ENCODE measurements at regions not wholly inside any gene's neighbourhood (a gene's known extent, or its start where the extent isn't known, plus 50 kb on each side); places are given as distances from the start of the nearest gene placed in this dataset.

DNA sequence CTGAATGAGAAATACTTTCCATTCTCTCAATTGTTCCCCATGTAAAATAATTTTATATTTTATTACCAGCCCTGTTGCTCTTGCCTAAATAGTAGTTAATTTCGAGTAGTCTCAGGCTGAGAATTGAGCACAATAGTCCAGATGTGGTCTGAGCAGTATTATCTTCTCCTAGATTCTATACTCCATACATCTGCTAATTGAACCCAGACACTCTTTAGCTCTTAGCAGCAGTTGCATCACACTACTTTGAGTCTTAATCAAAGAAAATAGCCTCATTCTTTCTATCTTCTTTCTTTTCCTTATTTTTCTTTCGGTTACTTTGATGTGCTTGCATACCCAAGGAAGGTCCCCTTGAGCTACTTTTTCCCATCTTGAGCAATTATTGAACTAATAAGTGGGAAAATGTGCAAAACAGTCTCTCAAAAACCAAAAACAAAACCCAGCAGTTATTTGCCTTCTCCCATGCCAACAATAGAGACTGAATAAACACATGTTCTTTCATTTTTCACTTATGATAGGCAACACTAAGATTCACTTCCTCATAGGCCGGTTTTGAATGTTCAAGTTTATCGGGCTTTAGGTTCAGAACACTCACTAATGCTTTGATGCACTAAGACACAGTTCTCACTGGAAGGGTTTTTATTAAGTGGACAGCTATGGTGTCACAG is 204.5 kb downstream of the POU4F1 start:
- TF ChIP-seq, protein P1, sequence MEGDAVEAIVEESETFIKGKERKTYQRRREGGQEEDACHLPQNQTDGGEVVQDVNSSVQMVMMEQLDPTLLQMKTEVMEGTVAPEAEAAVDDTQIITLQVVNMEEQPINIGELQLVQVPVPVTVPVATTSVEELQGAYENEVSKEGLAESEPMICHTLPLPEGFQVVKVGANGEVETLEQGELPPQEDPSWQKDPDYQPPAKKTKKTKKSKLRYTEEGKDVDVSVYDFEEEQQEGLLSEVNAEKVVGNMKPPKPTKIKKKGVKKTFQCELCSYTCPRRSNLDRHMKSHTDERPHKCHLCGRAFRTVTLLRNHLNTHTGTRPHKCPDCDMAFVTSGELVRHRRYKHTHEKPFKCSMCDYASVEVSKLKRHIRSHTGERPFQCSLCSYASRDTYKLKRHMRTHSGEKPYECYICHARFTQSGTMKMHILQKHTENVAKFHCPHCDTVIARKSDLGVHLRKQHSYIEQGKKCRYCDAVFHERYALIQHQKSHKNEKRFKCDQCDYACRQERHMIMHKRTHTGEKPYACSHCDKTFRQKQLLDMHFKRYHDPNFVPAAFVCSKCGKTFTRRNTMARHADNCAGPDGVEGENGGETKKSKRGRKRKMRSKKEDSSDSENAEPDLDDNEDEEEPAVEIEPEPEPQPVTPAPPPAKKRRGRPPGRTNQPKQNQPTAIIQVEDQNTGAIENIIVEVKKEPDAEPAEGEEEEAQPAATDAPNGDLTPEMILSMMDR (IDR thresholded peaks at IDR 0.05): no peak
- TF ChIP-seq POLR2A (IDR thresholded peaks at IDR 0.05): no peak
